ENCODE measurements at regions not wholly inside any gene's neighbourhood (a gene's known extent, or its start where the extent isn't known, plus 50 kb on each side); places are given as distances from the start of the nearest gene placed in this dataset.
"Not testable (repeated sequence)": the region's sequence is repeated elsewhere in the genome, so short reads cannot be mapped to it uniquely, and the experiment has no call there.

DNA sequence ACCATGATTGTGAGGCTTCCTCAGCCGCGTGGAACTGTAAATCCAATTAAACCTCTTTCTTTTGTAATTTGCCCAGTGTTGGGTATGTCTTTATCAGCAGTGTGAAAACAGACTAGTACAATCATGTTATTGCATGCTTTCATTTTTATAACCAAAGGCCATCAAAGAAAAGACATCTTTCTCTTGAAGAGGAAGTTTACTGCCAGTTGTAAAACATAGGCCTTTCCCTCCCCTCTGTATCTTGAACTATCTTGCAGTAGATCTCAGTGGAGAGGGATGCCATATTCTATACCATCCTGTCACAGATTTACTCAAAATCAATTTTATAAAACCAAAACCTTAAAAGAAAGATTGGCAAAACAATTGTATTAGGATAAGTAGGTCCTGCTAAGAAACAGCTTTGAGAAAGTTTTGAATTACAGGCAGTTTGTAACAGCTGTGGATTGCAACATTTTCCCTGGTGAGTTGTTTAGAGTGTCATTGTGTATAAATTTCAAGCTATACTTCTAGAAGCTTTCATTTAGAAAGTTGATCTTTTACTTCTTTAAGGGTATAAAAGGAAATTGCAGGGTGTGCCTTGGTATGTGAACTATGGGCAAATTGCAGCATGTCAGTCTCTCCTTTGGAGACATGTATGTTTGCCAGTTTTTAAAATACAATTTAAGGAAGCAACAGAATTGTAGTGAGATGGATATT lies 128.0 kb downstream of the ATP23 start:
- DNase-seq, result no peak

DNA sequence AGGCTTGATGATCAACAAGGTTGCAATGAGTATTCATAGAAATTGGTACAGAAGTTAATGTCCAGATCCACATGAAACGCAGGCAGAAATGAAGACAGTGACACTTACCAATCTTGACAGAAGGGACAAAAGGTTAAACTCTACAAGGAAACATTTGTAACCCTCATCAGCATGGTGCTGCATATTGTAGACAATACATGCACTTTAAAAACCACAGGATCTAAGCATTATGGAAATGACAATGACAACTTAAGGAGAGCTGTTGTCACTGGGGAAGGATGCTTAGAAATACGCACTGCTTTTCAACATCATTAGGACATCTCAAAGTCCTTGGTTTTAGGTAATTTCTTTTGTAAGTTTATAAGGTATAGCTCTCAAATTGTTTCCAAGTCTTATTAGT lies 130.6 kb downstream of the ATP23 start:
- DNase-seq, result no peak

DNA sequence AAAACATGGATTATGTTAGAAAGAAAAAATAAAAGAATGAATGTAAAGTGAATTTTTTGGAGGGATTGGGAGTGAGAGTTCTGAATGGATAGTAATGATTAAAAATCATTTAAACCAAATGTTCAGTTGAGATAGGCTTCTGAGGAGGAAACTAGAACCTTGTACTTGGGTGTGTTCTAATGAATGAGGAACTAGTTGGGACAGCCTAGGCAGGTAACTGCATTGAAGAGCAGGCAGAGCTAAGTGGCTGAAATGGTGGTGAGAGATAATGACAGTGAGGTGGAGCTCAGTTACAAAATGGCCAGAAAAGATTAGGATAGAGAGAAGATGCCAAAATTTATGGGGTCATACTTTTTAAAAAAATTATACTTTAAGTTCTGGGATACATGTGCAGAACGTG lies 132.9 kb downstream of the ATP23 start:
- DNase-seq, result no peak

DNA sequence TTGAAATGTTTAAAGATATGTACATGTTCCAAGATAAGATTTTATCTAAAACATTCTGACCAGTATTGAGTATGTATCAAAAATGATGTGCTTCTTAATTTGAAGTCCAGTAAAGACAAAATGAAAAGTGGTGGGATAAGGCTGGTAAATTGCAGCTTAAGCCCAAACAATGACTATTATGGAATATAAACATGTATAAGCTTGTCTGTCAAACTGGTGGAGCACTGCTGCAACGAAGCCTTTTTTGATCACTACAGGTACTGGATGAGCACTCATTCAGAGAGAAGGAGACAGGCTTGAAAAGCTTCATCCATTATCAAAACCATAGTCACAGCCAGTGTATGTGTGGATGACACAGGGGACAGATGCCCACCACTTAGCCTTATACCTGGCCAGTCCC lies 138.4 kb downstream of the ATP23 start:
- DNase-seq, result no peak

DNA sequence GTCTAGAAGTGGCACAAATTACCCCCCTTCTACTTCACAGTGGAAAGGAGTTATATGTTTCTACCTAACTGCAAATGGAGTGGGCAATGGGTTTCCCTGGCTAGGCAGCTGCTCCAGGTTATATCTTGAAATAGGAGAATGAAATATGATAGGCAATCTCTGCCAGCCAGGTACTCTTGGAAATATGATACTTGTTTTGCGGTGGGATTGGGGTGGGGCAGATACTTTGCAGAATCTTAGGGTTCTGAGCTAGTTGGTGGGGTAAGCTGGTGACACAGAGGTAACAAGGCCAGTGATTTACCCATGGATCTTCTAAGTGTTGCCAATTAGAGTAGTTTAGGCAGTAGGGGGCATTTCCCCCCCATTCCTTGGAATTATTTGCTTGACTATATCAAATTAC lies 140.1 kb downstream of the ATP23 start:
- DNase-seq, result no peak

GRCh38 chr12:58082996-58083395 lies 141.6 kb downstream of the ATP23 start:
- no peak for DNase-seq

- DNase-seq, result no peak
Observed at GRCh38 chr12:58086006-58086405, 144.6 kb downstream of the ATP23 start.

DNA sequence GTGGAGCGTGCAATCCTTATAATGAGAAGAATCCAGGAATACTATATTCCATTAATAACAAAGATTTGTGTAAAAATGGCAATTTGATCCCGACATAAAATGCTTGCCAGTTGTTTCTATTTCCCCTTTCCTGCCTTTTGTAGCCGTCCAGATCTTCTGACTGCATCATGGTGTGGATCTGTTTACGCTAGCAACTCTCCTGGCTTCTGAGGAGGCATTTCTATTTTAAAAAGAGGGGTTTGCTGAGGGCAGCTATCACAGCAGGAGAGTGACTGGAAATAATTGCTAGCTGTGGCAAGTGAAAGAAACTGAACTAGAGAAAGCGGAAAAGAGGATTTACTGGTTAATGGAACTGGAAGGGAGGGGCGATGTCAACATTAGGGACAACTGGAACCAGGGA lies 145.6 kb downstream of the ATP23 start:
- DNase-seq, result no peak

DNA sequence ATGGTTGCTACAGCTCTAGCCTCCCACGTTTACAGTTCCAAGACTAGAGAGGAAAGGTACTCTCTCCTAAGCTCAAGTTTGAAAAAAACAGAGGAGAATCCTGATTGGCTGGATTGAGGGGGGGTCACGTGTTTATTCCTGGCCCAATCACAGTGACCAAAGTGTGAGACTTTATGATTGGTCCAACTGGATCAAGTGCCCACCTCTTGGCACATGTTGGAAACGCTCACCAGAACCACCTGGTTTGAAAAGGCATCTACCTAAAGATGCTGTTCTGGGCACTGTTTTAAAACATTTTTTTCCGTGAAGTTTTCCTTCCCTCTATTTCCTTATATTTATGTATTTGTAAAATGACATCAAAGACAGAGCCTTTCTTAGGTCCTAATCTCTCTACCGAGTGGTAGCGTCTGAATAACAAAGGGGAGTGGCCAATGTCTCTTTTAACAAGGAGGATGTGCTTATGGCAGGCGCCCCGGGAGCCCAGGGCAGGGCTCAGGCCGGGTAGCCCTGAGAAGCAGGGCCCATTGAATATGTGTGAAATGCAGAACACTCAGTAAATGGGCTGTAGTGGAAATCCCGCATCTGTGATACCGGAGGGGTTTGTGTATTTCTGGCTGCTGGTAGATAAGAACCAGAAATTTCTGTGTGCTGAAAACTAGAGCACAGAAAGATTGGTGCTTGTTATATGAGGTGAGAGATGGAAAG lies 146.2 kb downstream of the ATP23 start:
- DNase-seq, result no peak

- no peak for DNase-seq
Observed at GRCh38 chr12:58089588-58089987, 148.2 kb downstream of the ATP23 start.

DNA sequence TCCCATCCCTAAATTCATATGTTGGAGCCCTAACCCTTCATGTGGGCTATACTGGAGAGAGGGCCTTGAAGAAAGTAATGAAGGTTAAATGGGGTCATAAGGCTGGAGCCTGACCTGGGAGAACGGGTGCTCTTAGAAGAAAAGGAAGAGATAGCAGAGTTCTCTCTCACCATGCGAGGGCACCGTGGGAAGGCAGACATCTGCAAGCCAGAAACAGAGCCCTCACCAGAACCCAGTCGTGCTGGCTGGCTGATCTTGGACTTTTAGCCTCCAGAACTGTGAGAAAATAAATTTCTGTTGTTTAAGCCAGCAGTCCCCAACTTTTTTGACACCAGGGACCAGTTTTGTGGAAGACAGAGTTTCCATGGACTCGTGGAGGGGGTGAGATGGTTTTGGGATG lies 149.3 kb downstream of the ATP23 start:
- DNase-seq, result no peak

DNA sequence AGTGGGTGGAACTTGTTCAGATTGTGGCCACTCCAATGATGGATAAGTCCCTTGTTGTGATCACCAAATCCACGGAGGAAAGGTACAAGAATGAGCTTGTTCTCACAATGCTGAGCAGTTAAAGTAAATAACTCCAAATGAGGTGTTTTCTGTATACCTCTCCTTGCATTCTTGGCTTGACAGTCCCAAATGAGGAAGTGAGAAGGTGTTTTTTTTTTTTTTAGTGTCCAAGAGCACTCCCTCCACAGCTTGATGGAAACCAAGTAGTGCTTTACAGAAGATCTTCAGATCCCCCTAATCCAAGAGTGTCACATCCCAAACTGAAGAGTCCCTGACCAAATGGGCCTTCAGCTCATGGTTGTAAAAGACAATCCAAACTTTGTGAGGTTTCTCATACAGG lies 153.6 kb downstream of the ATP23 start:
- DNase-seq, result no peak

DNA sequence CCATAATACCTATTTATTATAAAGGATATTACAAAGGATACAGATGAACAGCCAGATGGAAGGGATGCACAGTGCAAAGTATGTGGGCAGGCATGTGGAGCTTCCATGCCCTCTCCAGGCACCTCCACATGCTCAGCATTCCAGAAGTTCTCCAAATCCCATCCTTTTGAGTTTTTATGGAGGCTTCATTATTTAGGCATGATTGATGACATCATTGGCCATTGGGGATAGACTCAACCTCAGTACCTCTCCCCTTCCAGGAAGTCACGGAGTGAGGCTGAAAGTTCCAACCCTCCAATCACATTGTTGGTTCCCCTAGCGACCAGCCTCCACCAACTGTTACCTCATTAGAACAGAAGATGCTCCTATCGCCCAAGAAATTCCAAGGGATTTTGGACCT lies 156.4 kb downstream of the ATP23 start:
- DNase-seq, result no peak

GRCh38 chr12:58099476-58099875 lies 158.1 kb downstream of the ATP23 start:
- no peak for DNase-seq

DNA sequence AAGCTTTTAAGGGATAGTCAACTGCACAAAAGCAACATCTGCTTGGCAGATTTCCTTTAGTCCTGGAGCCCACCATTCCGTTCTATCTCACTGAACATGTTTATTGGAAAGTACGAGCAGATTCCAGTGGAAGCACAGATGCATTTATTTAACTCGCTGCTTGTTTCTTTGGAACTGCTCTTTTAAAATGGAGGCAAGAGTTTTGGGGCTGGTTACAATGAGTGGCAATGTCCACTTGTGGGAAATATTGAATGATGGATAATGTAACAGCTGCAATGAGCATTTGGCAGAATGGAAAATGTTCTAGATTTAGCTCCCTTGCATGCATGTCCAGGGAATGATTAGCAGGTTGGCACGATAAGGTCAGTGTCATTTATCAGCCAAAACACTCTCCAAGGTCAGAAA lies 163.0 kb downstream of the ATP23 start:
- no peak for DNase-seq

- DNase-seq, result no peak
Observed at GRCh38 chr12:58105225-58106119, 164.1 kb downstream of the ATP23 start.

GRCh38 chr12:58106195-58106594 lies 164.8 kb downstream of the ATP23 start:
- no peak for DNase-seq

DNA sequence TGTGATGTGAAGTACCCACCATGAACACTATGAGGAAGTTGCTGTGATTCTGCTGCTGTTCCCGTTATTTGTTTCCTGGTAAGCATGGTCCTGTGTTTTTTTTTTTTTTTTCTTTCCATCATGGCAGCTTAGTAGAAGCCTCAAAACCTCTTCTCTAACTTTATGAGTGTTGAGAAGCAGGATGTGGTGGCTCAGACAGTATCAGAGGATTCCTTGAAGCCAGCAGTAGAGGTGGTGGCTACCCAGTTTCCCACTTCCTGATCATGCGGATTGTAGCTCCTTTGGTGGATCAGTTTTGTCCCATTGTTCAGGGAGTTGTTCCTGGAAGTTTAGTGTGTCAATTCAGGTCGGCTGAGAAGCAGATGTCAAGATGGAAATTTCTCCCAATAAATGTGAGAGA lies 175.8 kb downstream of the ATP23 start:
- no peak for DNase-seq

GRCh38 chr12:58117667-58118066 lies 176.3 kb downstream of the ATP23 start:
- DNase-seq, result no peak

DNA sequence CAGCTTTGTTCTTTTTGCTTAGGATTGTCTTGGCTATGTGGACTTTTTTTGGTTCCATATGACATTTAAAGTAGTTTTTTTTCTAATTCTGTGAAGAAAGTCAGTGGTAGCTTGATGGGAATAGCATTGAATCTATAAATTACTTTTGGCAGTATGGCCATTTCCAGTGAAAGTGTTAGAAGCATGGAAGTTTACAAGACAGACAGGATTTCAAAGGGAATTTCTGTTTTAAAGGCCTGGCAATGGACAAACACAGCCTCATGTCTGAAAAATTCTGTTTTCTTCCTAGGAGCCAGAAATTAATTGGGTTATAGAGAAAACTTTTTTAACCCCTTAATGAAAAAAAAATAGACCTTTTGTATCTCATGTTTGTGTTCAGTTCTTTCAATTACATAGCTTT lies 184.4 kb downstream of the ATP23 start:
- DNase-seq, result not testable (repeated sequence)

DNA sequence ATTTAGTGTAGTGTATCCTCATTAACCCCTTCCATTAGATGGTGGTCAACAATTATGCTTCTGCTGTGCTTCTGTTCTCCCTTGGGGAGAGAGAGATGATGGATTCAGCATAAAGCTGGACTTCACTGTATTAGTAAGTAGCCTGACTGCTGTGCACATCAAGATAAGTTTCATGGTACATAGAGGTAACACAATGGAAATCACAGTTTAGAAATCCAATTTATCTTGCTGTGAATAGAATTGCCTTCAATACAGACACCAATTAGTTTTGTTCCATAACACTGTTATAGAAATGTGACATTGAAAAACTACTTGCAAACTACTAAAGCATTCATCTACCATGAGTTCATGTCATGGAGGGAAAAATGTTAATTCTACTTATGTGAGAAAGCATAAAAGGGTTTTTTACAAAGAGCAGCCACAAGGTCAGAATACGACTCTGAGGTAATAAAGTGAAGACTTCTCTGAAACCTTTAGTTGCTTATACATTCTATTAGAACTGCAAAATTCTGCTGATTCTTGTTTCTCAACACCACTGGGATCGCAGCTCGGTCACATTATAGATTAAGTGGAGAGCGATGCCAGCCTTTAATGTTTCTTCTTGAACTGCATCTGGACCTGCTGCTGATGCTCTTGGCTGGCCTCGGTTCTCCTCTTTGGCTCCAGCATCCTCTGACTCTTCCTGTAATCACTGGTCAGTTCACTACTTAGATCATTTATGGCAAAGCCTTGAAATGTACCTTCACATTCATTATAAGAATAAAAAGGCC lies 190.8 kb downstream of the ATP23 start:
- no peak for DNase-seq

DNA sequence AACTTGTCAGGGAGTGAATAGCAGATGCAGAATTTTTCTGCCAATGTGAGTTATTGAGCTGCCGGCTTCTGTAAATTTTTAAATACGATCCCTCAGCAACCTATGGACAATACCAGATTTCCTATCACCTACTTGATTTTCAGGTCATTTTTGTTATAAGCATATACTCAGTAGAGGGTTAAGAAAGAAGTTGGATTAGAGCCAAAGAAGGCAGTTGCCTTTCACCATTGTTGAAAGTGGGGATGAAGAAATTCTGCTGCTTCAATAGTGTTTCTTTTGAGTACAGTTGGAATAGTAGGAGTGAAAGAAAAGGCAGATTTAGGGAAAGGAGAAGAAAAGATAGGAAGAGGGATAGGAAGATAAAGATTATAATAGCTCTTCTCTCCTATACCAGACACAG lies 197.1 kb downstream of the ATP23 start:
- DNase-seq, result no peak

DNA sequence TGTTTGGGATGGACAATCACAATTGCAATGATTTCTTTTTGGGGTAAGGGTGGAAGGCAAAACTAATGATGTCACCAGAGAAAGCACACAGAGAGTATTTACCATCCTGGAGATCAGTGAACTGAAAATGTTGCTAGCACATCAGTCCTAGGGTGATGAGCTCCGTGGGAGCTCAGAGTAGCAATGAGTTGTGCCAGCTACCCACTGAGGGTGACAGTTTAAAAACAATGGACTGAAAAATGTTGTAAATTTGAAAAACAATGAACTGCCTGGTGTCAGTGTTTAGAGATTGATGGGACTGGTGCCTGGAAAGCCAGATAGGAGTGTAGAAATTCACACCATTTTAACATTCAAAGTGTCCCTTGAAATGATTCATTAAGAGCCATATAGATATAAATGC lies 198.5 kb downstream of the ATP23 start:
- peak; percentile 24 for DNase-seq

Measured in NCI-H345 (cell line).